Liver (tissue), 8 donors: ENCODE measurements at regions not wholly inside any gene's neighbourhood (a gene's known extent, or its start where the extent isn't known, plus 50 kb on each side); places are given as distances from the start of the nearest gene placed in this dataset.

Experiments used
- DNase-seq: peaks from one replicate; pipeline ENCODE4 v3.0.0-alpha.2; 2017; ENCODE audit warnings: low spot score
- H3K27ac ChIP-seq, 2 donors: one replicate each; pipeline ENCODE4 v1.7.0; 2013; ENCODE audit warnings: inconsistent platforms in 2 of 2, low read length in 2 of 2, control low read depth in 1 of 2, low read depth in 1 of 2, mild to moderate bottlenecking in 1 of 2
- H3K27me3 ChIP-seq, 4 donors: one replicate each; pipeline versions ENCODE4 v1.6.1 to v1.7.0; 2013; ENCODE audit warnings: low read length in 3 of 4, inconsistent platforms in 1 of 4, mild to moderate bottlenecking in 1 of 4, moderate library complexity in 1 of 4; ENCODE audit not compliant: control insufficient read depth in 4 of 4, insufficient read depth in 4 of 4
- H3K36me3 ChIP-seq, 4 donors: one replicate each; pipeline versions ENCODE4 v1.6.1 to v1.7.0; 2013; ENCODE audit warnings: low read length in 3 of 4, mild to moderate bottlenecking in 3 of 4, low read depth in 1 of 4, moderate library complexity in 1 of 4; ENCODE audit not compliant: control insufficient read depth in 4 of 4, insufficient read depth in 3 of 4
- H3K4me1 ChIP-seq, 4 donors: one replicate each; pipeline versions ENCODE4 v1.6.1 to v1.7.0; 2013; ENCODE audit warnings: low read length in 3 of 4, mild to moderate bottlenecking in 3 of 4, moderate library complexity in 1 of 4; ENCODE audit not compliant: control insufficient read depth in 4 of 4, insufficient read depth in 4 of 4
- H3K4me3 ChIP-seq, 3 donors: one replicate each; pipeline versions ENCODE4 v1.6.1 to v1.7.0; 2013; ENCODE audit warnings: low read length in 3 of 3, control low read depth in 1 of 3, low read depth in 1 of 3, mild to moderate bottlenecking in 1 of 3
- H3K9ac ChIP-seq, 2 donors: one replicate each; pipeline ENCODE4 v1.7.0; 2013; ENCODE audit warnings: low read length in 2 of 2, mild to moderate bottlenecking in 2 of 2, moderate library complexity in 2 of 2, control low read depth in 1 of 2, low read depth in 1 of 2
- H3K9me3 ChIP-seq, 4 donors: one replicate each; pipeline versions ENCODE4 v1.6.1 to v1.7.0; 2013; ENCODE audit warnings: low read length in 3 of 4; ENCODE audit not compliant: control insufficient read depth in 4 of 4
- CTCF ChIP-seq: fragments of 150-350 bp; IDR thresholded peaks from 2 replicates; pipeline ENCODE4 v1.5.1; 2017; ENCODE audit warnings: improper control_type of control experiment, low read depth, low read length; ENCODE audit not compliant: missing input control
- EGR1 ChIP-seq, 2 donors: IDR thresholded peaks; 2 replicates each; pipeline ENCODE4 v1.6.1; 2016 to 2018; ENCODE audit warnings: antibody characterized with exemption in 2 of 2, low read depth in 2 of 2
- FOXA1 ChIP-seq: IDR thresholded peaks from 2 replicates; pipeline ENCODE4 v1.6.1; 2016; ENCODE audit warnings: antibody characterized with exemption
- FOXA2 ChIP-seq: IDR thresholded peaks from 2 replicates; pipeline ENCODE4 v1.6.1; 2016; ENCODE audit warnings: antibody characterized with exemption
- GABPA ChIP-seq, 2 donors: IDR thresholded peaks in 1 of 2; conservative IDR thresholded peaks in 1 of 2; 2 replicates each; pipeline ENCODE4 v1.6.1; 2016; ENCODE audit warnings: antibody characterized with exemption in 2 of 2, mild to moderate bottlenecking in 1 of 2, moderate library complexity in 1 of 2
- HNF4A ChIP-seq, 2 donors: conservative IDR thresholded peaks; 2 replicates each; pipeline ENCODE4 v1.6.1; 2016; ENCODE audit warnings: antibody characterized with exemption in 2 of 2, mild to moderate bottlenecking in 2 of 2
- HNF4G ChIP-seq: IDR thresholded peaks from 2 replicates; pipeline ENCODE4 v1.6.1; 2016; ENCODE audit warnings: antibody characterized with exemption
- MAX ChIP-seq: IDR thresholded peaks from 2 replicates; pipeline ENCODE4 v1.6.1; 2016; ENCODE audit warnings: antibody characterized with exemption
- NR2F2 ChIP-seq: IDR thresholded peaks from 2 replicates; pipeline ENCODE4 v1.6.1; 2016; ENCODE audit warnings: antibody characterized with exemption
- RAD21 ChIP-seq, 2 donors: IDR thresholded peaks; 2 replicates each; pipeline ENCODE4 v1.6.1; 2016; ENCODE audit warnings: antibody characterized with exemption in 2 of 2, mild to moderate bottlenecking in 2 of 2
- REST ChIP-seq: IDR thresholded peaks from 2 replicates; pipeline ENCODE4 v1.6.1; 2016; ENCODE audit warnings: antibody characterized with exemption, mild to moderate bottlenecking
- RXRA ChIP-seq, 2 donors: IDR thresholded peaks; 2 replicates each; pipeline ENCODE4 v1.6.1; 2017 to 2018; ENCODE audit warnings: antibody characterized with exemption in 2 of 2, mild to moderate bottlenecking in 1 of 2
- SP1 ChIP-seq: IDR thresholded peaks from 2 replicates; pipeline ENCODE4 v1.6.1; 2018; ENCODE audit warnings: antibody characterized with exemption, mild to moderate bottlenecking
- YY1 ChIP-seq: IDR thresholded peaks from 2 replicates; pipeline ENCODE4 v1.6.1; 2016; ENCODE audit warnings: antibody characterized with exemption, mild to moderate bottlenecking
- ZBTB33 ChIP-seq: IDR thresholded peaks from 2 replicates; pipeline ENCODE4 v1.6.1; 2016; ENCODE audit warnings: antibody characterized with exemption
- WGBS: extraction: QIAGEN DNeasy Blood & Tissue Kit; methylation state at CpG from one replicate; pipeline ENCODE4 v1.1.7; 2013; 5-methylcytosine and 5-hydroxymethylcytosine counted together
- donor health status: healthy.
- donor health status: healthy.
- donor health status: healthy.
- donor health status: healthy.
- donor health status: healthy.

GRCh38 chr12:93022603-93023340 is 93.7 kb upstream of the EEA1 start (continued):
- TF ChIP-seq MAX (no peak), RXRA (IDR thresholded peaks at IDR 0.05) (no peak), EGR1 (IDR thresholded peaks at IDR 0.05; ENCODE audit: low read depth in 2 of 2) (no peak), RAD21 (IDR thresholded peaks at IDR 0.05) (no peak), HNF4G (no peak)

GRCh38 chr12:93025145-93026103 is 96.3 kb upstream of the EEA1 start:
- no peak for DNase-seq
- TF ChIP-seq RAD21 (IDR thresholded peaks at IDR 0.05) = peak; percentile 89 to 90
- no peak for TF ChIP-seq FOXA1
- TF ChIP-seq SP1 = no peak
- TF ChIP-seq MAX = no peak
- no peak for TF ChIP-seq HNF4A (conservative IDR thresholded peaks at IDR 0.05)
- TF ChIP-seq GABPA (IDR thresholded peaks at IDR 0.05 in 1 of 2, conservative IDR thresholded peaks at IDR 0.05 in 1 of 2) = no peak
- no peak for TF ChIP-seq YY1
- TF ChIP-seq FOXA2 = no peak
- TF ChIP-seq CTCF = peak; percentile 47
- Histone ChIP-seq H3K4me1 (peaks cover 0 to 4% (median 0%) of the 10 kb centered on the region in 4 donors), H3K27ac (no peak overlapping the region), H3K4me3 (no peak overlapping the region), H3K27me3 (no peaks in the 10 kb centered on the region), H3K9me3 (no peaks in the 10 kb centered on the region), H3K36me3 (no peaks in the 10 kb centered on the region), H3K9ac (no peak overlapping the region)
- WGBS = 81% methylated on average over 6 of the region's 6 CpGs

- TF ChIP-seq FOXA2 (no peak), FOXA1 (no peak), CTCF (no peak), HNF4A (conservative IDR thresholded peaks at IDR 0.05) (no peak), GABPA (IDR thresholded peaks at IDR 0.05 in 1 of 2, conservative IDR thresholded peaks at IDR 0.05 in 1 of 2) (no peak), EGR1 (IDR thresholded peaks at IDR 0.05; ENCODE audit: low read depth in 2 of 2) (no peak), ZBTB33 (no peak), REST (no peak), NR2F2 (no peak), HNF4G (no peak), RXRA (IDR thresholded peaks at IDR 0.05) (no peak)
- no peaks in the 10 kb centered on the region for H3K9me3 ChIP-seq
Observed at GRCh38 chr12:93027041-93027440, 97.9 kb upstream of the EEA1 start.

More at GRCh38 chr12:93027041-93027440, 97.9 kb upstream of the EEA1 start:
- H3K27ac ChIP-seq = no peak overlapping the region
- peaks cover 0 to 4% (median 0%) of the 10 kb centered on the region in 4 donors for H3K4me1 ChIP-seq
- WGBS = 96% methylated on average over 2 of the region's 2 CpGs
- no peak overlapping the region for H3K9ac ChIP-seq
- H3K27me3 ChIP-seq = no peaks in the 10 kb centered on the region
- no peak for DNase-seq
- no peaks in the 10 kb centered on the region for H3K36me3 ChIP-seq
- no peak overlapping the region for H3K4me3 ChIP-seq
